ENCODE measurements at regions not wholly inside any gene's neighbourhood (a gene's known extent, or its start where the extent isn't known, plus 50 kb on each side); places are given as distances from the start of the nearest gene placed in this dataset.

DNA sequence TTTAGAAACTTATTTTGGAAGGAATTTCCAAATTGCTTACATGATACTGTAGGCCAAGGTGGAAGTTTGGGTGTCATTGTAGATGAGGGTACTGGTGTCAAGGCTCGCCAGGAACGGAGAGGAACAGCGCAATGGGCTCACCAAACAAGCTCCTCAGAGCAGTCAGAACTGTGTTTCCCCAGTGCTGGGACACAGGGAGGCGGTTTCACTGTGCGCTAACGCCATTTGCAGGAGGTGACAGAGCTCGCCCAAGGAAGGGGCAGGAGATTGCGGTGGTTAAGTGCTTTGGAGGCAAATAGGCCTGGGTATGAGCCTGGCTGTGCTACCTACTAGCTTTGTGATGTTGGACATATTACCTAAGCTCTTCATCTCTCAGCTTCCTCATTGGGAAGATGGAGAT lies 57.3 kb downstream of the HHEX start:
- DNase-seq, result no peak

DNA sequence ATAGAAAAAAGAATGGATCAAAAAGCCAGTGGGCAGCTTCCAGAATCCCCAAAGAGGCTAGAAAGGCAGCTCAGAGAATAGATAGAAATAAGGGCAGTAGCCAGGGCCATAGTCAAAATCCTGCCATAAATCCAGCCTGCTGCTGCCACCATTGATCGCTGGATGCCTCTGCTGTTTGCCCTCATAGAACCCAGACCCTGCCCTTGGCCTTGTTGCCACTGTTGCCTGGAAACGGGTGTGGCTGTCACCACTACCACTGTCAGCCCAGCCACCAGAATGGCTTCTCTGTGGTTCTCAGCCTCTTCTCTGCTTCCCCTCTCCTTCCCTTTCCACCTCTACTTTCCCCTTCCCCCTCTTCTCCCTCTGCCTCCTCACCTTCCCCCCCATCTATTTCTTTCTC lies 57.8 kb downstream of the HHEX start:
- DNase-seq, result no peak

DNA sequence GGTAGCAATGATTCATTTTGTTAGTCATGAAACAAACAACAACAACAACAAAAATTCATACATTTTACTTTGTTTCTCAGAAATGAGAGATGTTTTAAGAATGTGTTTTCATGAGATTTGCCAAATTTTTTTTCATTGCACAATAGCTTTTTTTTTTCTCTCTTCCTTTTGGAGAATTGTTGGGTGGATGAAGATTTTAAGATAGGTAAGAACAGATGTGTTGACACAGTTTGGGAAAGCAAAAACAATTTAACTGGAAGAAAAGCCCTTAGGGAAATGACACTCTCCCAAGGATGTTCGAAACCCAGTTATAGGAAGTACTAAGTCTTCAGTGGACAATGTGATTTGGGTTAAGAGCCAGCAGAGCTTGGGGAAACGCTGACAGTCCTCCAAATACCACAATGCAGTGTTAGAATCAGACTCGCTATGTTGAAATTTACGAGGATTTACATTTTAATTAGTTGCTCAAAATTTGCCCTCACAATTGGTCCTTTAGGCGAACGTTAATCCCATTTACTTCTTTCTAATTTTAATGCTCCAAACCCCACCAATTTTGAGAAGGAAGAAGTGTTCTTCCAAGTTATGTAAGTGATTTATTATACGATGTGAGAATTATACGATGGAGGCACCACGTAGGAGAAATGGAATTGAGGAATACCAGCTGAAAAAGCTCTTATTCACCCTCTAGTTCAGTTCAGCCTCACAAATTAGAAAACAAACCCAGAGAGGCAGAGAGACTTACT lies 61.2 kb downstream of the HHEX start:
- no peak for DNase-seq

DNA sequence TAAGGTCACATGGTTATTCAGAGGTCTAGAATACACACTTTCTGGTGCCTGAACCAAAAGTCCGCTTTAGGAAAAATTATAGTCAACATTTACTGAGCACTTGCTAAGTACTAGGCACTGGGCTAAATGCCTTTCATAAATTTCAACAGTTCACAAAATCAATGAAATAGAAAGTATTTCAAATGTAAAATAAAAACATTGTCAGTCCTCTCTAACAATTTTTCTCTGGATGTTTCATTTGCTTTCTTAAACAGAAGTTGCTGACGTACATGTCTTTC lies 61.7 kb downstream of the HHEX start:
- no peak for DNase-seq

DNA sequence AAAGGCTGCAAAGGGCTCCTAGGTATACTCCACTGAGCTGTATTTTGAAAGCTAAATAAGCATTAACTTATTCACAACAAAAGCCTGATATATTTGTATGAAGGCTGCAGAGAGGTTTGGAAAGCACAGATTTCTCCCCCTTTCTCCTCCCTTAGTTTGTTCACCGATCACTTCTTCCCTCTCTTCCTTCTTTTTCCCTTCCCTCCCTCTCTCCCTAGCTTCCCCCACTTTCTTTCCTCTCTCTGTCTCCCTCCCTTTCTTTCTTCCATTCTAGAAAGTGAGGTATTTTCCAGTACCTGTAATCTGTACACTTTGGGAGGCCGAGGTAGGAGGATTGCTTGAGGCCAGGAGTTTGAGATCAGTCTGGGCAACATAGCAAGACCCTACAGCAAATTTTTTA lies 62.1 kb downstream of the HHEX start:
- no peak for DNase-seq

DNA sequence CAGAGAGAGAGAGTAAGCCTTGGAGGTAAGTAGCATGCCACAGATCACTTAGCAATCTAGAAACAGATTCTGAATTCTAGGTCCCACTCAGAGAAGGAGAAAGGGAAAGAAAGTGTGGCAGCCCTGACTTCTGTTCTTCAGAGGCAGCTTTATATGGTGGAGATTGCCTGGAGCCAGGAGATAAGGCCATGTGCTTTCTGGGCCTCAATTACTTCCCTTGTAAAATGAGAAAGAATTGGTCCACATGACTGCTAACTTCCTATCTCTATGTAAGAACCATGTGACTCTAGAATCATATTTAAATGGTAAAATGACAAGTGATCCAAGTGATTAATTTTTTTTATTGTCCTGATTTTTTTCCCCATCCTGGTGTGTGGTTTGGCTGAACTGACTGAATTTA lies 64.1 kb downstream of the HHEX start:
- no peak for DNase-seq

DNA sequence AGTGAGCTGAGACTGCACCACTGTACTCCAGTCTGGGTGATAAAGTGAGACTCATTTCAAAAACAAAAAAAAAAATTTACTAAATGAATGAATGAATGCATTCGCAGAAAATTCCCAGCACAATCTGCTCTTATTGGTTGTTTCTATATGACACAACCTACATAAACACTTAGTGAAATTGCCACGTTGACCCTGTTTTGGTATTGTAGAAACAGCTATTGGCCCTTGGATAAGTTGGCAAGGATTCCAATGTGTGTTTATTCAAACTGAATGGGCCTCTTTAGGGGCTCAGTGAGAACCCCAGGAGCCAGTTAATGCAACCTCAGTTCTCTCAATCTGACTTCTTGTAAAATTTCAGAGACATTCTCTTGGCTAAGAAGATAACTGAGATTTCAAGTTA lies 66.0 kb downstream of the HHEX start:
- no peak for DNase-seq

DNA sequence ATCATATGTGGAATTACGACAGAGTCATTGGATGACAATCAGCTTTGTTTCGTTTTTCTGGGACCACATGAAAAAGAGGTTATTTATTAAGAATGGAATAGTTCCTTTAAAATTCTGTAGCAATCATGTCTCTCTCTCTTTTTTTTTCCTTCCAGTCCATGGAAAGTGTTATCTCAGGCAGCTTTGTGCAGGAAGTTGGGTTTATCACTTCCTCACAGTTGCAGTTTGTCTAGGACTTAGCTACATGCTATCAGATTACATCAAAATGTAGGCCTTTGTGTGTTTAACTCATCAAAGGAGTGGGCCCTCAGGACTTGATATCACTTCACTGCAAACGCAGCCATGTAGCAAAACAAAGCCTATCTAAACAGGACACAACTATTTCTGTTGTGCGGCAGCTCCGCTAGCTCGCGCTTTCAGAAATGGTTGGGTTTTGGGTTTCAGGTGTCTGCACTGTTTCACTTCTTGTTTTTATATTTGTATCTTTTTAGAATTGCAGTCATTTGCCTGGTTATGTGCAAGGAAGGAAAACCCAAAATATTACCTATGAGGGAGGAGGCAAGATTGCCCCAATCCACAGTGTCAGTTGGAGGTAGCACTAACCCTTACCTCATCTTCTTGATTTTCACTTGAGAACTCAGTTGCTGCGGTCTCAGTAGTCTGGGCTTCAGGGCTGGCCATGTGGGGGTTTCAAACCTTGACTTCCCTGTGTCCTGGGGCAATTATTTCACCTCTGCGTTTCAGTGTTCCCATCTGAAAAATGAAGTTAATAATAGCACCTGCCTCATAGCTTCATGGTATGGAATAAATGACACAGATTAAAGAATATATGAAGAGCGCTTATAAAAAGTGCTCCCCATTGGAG lies 66.7 kb downstream of the HHEX start:
- no peak for DNase-seq

DNA sequence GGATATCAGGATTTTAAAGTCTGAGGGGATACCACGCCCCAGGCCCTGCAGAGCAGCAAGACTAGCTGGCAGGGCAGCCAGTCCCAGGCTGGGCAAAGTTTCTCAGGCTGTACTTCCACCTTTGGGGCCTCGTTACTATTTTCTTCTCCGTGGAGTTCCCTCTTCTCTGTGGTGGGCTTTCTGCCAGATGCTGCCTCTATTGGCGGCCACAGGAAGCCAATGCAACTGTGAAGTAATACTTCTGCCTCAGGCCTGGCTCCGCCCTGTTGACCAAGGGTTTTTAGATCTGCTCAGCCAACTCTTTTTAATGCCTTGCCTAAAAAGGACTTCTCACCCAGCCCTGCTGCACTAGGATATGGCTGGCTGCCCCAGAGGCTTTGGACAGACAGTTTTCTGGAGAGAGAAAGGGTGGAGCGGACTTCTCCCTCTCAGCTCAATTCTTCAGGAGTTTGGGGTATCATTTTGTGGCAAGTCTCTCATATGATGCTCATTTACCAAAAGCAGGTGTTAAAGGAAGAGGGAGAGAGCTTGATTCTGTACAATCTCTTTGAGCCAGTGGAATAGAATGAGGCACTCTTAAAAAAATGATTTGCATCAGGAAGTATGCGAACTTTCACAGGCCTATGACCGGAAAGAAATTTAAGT lies 67.4 kb downstream of the HHEX start:
- DNase-seq, result peak; percentile 54

DNA sequence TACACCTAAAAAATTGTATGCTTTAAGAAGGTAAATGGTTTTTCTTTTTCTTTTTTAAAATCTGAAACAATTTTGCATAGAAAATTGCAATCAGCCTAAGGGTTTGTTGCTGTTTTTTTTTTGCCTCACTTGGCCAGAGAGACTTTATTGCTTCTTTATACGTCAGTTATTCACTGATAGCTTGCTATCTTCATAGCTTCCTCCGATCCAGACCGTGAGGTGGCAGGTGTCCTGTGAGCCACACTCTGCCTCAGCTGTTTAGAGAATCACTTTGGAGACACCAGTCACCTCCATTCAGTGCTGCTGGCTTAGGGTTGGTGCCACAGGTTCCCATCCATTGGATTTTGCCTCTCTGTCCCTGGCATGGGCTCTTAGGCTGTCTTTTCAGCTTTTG lies 68.0 kb downstream of the HHEX start:
- no peak for DNase-seq

DNA sequence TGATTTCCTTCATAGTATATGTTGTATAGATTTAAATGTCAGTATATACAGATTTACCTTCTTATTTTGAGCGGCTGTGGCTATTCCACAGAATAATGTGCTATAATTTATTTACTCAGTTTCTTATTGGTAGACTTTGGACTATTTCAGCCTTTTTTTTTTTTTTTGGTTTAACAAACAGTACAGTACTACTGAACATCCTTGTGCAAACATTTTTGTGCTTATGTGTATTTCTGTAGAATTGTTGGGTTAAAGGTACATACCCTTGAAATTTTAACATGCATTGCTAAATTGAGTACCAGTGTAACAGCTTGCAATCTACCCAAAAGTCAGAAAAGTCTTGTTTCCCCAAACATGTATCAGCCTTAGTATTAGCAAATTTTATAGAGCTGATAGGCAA lies 68.8 kb downstream of the HHEX start:
- no peak for DNase-seq

DNA sequence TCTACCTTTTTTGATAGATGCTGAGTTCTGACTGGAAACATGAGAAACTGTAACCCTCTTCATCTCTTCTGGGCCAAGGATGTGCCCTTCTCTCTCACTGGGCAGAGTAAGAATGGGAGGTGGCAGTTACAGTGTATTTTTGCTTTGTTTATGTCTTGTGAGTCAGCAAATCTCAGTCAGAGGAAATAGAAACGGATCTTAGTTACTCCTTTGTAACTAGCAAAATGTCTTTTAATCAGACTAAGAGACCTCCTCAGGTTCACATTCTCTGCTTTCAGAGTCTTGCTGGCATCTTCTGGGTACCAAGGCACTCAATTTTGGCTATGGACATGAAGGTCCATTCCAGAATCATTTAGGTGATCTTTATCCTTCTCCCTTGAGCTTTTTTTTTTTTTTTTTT lies 70.9 kb downstream of the HHEX start:
- DNase-seq, result peak; percentile 10

DNA sequence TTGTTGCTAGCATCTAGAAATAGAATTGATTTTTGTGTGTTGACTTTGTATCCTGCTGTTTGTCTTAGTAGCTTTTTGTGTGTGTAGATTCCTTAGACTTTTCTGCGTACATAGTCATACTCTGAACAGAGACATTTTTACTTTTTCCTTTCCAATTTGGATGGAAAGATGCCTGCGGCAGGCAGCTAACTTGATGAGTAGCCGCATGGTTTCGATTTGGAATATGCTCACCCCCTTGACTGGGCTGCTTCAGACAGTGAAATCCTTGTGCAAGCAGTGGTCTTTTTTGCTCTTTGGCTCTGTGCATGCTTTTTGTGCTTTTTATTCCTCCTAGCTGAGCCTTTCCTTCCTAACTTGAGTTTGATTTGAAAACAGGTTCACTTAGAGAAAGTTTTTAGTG lies 71.8 kb downstream of the HHEX start:
- no peak for DNase-seq

DNA sequence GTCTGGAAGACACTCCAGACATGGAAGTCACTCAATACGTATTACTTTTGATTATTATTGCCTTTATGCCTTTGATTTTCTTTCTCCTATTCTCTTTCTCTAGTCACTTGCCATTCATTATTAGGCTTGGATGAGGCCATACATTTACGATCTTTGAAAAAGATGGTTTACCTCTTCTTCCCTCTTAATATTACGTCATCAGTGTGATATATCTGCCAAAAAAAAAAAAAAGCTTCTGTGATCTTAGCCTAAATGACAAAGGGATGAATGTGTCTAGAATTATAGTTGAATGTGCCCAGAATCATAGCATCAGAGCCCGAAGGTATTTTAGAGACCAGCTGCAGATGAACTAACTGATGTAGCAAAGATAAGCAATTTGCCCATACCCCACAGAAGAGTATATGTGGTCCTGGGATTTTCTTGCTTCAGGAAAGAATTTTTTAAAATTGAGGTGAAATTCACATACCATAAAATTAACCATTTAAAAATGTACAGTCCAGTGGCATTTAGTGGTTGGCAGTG lies 73.9 kb downstream of the HHEX start:
- no peak for DNase-seq

DNA sequence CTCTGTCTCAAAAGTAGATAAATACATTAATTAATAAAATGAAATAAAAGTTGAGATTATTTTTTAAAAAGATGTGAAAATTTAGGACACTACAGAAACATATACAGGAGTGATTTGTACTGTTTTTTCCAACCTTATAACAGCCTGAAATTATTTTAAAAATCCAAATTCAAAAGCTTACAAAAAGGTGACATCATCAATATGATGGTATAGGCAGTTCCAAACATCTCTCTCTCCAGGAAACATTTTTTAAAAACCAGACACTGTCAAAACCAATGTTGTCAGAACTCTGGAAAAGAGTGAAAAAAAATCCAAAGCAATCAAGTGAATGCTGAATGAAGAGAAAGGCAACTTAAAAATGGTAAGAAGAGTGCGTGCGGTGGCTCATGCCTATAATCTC lies 76.7 kb downstream of the HHEX start:
- DNase-seq, result no peak

DNA sequence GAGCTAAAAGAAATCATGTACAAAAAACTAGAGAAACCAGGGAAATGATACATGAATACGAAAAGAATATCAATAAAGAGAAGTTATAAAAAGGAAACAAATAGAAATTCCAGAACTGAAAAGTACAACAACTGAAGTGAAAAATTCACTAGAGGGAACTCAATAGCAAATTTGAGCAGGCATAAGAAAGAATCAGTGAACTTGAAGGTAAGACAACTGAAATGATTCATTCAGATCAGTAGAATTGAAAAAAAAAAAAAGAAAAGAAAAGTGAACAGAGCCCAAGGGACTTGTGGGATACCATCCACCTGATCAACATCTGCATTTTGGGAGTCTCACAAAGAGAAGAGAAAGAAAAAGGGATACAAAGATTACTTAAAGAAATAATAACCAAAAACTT lies 78.3 kb downstream of the HHEX start:
- DNase-seq, result no peak

DNA sequence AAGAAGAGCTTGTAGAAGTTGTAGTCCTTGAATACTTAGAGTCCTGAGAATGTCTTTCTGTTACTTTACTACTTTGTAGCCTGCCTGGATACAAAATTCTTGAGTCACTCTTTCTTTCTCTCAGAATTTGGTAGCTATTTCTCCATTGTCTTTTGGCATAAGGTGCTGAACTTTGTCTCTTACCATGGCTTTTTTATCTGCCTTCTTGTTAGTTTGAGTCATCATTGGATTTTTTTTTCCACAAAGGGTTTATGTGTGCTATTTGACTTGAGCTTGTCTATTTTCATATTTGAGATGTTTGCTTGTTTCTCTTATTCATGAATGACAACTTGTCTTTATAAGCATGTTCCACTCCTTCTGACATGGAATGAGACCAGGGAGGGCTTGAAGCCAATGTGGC lies 74.5 kb upstream of the EXOC6 start:
- no peak for DNase-seq

DNA sequence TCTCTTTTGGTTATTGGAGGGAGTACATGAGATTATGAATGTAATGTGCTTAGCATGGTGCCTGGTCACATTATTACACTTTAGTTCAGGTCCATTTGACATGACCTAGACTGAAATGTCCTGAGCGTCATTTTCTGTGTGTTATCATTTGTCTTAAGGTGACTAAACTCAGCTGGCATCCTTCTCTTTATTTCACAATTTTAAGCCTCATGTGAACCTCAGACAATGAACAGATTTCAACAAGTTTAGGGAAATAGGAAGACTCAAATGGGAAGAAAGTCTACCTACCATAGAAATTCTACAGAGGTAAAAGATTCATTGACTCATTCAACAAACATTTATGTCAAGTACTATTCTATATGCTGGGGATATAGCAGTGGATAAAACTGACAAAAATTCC lies 70.2 kb upstream of the EXOC6 start:
- no peak for DNase-seq

DNA sequence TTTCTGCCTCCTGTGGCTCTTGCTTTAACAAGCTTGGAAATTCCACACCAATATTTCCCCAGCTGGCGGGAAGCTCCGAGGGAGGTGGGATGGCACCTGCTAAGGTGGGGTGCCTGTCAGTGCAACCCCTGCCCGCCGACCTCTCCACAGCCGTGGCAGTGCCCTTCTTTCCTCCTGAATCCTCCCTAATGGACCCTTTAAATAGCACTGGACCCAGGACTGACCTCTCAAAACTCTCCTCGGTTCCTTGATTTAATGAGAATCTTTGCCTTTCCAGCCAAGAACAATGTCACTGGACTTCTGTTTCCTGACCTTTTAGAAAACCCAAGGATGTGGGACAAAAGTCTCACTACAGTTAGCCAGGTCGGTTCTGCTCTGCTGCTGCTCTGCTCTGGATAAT lies 63.2 kb upstream of the EXOC6 start:
- no peak for DNase-seq

DNA sequence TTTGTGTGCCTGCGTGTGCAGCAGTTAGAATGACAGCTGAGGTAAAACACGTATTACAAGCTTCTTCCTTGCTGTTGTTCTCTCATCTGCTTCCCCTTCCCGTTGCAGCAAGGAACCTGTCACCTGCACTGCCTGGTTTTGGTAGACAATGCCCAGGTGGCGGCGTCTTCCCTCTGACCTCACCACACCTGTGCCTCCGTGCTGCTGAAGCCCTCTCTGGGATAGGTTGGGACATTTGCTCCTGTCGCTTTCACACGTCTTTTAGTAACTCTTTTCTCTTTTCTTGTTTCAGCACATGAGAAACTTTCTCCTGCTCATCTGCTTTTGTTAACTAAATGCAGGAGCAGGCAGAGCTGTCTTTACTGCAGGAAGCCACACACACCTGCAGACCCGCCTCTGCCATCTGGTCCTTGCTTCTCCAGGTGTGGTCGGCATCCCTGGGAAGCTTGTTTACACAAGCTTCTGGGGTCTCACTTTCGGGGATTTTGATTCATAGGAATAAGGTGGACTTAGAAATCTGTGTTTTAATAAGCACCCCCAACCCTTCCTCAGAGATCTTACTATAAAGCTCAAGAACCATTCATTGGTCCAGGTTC lies 60.7 kb upstream of the EXOC6 start:
- DNase-seq, result no peak

DNA sequence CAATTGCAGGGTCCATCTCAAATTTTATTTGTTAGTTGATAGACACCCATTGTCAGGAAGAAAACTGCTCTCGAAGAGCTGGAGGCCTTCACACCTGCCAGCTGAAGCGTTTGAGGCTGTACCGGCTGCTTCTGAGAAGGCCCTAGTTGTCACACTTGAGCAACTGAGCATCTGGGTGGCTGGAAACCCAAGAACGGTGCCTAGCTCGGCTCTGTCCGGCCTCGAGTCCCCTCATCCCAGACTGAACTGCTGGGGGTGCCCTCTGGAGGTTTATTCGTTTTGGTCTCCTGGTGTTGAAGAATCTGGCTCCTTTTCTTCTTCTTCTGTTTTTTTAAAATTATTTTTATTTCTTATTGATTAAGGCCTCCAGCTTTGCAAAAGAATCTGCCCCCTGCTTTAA lies 59.3 kb upstream of the EXOC6 start:
- no peak for DNase-seq

DNA sequence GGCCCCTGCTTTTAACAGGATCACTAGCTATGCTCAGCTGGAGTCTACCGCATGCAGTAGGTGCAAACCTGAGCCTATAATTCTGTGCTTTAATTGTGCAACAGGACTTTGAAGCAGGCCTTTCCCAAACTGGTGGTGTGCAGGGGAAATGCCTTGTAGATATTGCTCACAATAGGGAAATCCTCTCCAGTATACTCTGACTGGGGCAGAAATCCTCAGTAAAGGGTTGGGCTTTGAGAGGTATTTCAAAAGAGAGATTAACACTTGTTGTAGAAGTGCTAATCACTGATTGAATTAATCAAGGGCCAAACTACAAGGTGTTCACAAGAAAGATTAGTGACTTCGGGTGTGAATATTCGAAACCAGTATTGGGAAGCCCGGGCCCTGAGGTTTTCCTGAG lies 58.5 kb upstream of the EXOC6 start:
- DNase-seq, result no peak

DNA sequence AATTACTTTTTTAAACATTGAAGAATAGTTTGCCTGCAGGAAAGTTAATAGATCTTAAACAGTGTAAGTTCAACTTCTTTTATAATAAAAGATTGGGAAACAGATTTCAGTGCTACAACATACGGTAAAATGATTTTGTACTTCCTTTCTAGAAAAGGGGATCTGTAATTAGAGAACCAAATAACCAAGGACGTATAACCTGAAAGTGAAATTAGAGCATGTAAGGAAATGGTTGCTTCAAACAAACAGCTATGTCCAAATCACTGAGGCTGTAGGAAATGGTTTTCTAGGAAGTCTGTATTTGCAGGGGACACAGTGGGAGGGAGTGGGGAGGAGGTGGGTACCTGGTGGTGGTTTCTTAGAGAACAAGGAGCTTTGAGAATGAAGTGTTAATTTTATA lies 57.9 kb upstream of the EXOC6 start:
- DNase-seq, result no peak

DNA sequence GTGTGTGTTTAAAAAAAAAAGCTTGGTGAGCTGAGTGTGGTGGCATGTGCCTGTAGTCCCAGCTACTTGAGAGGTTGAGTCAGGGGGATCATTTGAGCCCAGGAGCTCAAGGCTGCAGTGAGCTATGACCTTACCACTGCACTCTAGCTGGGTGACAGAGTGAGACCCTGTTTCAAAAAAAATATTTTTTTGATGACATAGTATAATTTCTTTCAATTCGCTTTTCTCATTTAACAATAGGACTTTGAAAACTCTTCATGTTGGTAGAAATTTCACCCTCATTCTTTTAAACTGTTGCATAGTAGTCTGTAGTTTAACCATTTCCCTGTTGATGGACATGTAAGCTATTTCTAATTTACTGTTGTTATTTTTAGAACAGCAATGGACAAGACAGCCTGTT lies 55.7 kb upstream of the EXOC6 start:
- no peak for DNase-seq

All from fibroblast of skin of right quadriceps (primary cell).